ENCODE measurements at regions not wholly inside any gene's neighbourhood (a gene's known extent, or its start where the extent isn't known, plus 50 kb on each side); places are given as distances from the start of the nearest gene placed in this dataset.
"Not testable (repeated sequence)": the region's sequence is repeated elsewhere in the genome, so short reads cannot be mapped to it uniquely, and the experiment has no call there.

DNA sequence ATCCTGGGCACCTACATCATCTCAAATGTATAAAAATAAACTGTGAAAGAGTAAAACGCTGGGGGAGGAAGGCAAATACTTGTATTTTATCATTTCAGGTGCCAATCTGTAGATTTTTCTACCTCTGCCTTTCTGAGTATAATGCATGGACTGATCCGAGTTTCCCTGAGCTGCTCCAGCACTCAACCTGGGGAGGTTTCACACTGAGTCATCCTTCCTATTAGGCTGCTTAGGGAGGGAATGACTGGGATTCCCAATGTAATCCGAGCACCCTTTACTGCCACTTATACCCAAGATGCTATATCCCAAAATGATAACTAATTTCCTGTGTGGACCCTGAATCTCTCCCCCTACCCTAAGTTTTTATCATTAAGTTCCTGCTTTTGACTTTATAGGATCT is 126.6 kb downstream of the HNRNPD start:
- no peak for DNase-seq

DNA sequence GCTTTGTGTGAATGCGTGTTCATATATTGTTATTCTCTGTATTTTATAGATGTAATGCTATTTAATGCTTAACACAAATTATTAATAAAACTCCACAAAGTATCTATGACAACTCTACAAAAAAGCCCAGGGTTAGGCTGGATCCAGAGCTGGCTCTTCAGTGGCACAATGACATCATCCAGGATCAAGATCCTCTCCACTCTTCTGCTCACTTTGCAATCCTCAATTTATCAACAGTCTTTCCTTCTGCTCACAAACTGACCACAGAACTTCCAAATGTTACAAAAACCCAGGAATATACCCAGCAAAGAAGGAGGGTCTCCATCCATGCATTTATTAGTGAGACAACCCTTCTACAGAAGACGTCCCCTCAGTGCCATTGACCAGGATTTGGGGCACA is 132.3 kb downstream of the HNRNPD start:
- no peak for DNase-seq

DNA sequence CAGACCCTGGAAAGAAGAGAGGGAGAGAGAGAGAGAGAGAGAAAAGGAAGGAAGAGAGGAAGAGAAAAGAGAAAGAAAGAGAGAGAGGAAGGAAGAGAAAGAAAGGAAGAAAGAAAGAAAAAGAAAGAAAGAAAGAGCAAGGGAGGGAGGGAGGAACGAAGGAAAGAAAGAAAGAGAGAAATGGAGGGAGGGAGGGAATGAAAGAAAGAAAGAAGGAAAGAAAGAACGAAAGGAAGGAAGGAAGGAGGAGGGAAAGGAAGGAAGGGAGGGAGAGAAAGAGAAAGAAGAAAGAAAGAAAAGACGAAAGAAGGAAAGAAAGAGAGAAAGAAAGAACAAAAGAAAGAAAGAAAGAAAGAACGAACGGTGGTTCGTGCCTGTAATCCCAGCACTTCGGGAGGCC is 133.4 kb downstream of the HNRNPD start:
- no peak for DNase-seq

GRCh38 chr4:82237142-82237541 is 136.6 kb downstream of the HNRNPD start:
- not testable (repeated sequence) for DNase-seq

GRCh38 chr4:82235346-82235745 is 138.4 kb downstream of the HNRNPD start:
- DNase-seq = no peak

GRCh38 chr4:82232891-82233290 is 140.9 kb downstream of the HNRNPD start:
- no peak for DNase-seq

- no peak for DNase-seq
These were observed 142.0 kb downstream of the HNRNPD start for GRCh38 chr4:82231806-82232205.

GRCh38 chr4:82230306-82230705 is 143.5 kb downstream of the HNRNPD start:
- no peak for DNase-seq

- DNase-seq = no peak
These were observed 148.8 kb downstream of the HNRNPD start for GRCh38 chr4:82225030-82225429.

- peak; percentile 5 for DNase-seq
These were observed 150.1 kb downstream of the HNRNPD start for GRCh38 chr4:82223715-82224114.

DNA sequence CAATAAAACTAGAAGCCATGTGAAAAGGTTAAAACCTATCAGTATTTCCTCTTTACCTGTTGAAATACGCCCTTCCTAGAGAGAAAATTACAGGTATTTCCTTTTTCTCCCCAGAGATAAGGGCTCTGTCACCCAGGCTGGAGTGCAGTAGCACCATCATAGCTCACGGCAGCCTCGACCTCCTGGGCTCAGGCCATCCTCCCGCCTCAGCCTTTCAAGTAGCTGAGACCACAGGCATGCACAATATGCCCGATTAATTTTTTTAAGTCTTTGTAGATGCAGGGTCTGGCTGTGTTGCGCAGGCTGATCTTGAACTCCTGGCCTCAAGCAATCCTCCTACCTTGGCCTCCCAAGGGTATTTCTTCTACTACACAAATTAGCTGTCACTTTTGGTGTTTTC is 154.4 kb downstream of the HNRNPD start:
- DNase-seq = no peak

GRCh38 chr4:82217986-82218715 is 155.6 kb downstream of the HNRNPD start:
- peak; percentile 3 for DNase-seq

DNA sequence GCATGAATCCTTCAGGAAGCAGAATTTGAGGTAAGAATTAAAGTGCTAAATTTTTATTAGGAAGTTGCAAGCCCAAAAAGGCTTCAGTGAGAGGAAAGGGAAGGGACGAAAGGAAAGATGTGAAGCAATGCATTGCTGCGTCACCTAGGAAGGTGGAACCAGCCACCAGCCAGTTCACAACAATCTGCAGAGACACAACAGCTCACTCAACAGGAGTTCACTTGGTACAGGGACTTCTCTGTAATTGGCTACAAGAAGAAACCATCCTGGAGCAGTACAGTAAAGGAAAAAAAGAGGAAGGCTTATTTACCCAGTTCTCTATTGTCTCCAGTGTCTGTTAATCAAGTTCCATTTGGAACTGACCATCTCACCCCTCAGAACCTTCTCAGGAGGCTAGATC is 157.6 kb downstream of the HNRNPD start:
- DNase-seq = no peak

GRCh38 chr4:82215800-82216199 is 158.0 kb downstream of the HNRNPD start:
- no peak for DNase-seq

DNA sequence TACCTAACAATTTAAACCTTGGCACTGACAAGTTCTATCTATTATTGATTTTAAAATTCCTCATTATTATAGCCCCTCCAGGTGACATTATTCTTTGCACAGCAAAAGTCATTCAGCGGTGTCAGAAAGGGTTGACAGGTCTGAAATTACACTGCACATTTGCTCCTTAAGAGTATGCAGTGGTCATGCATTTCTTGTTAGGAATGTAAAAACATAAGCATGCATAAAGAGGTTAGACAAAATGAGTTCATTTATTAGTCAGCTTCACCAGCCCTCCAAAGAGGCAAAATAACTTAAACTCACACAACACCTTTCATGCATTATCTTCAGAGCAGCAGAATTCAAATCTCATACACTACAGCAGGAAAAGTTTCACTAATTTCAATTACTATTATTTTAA is 158.8 kb downstream of the HNRNPD start:
- DNase-seq = no peak

- DNase-seq = no peak
These were observed 160.0 kb downstream of the HNRNPD start for GRCh38 chr4:82213485-82214417.

- peak; percentile 38 for DNase-seq
These were observed 171.8 kb downstream of the HNRNPD start for GRCh38 chr4:82201805-82202641.

DNA sequence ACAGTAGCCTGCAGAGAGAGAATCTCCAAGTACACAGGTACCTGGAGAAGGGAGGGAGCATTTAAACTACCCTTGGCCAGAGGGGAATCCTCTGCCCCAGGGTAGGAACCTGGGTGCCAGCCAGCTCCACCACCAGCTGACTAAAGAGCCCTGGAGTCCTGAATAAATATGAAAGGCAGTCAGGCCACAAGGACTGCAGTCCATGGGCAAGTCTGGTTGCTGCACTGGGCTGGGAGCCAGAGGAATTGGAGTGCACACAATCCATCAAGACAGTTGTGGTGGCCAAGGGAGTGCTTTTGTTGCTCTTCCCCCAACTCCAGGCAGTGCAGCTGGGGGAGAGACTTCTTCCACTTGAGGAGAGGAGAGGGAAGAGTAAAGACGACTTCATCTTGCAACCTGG is 172.5 kb downstream of the HNRNPD start:
- DNase-seq = no peak

DNA sequence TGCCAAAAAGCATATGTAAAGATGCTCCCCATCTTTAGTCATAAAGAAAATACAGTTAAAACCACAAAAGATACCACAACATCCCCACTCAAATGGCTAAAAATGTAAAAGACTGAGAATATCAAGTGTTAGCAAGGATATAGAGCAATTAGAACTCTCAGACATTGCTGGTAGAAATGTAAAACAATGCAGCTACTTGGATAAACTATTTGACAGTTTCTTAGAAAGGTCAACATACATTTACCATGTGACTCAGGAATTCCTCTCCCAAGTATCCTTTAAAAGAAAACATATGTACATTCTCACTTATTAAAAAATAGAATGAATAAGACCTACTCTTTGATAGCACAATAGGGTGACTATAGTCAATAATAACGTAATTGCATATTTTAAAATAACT is 173.7 kb downstream of the HNRNPD start:
- DNase-seq = no peak

GRCh38 chr4:82194329-82194728 is 179.5 kb downstream of the HNRNPD start:
- no peak for DNase-seq

GRCh38 chr4:82192017-82192673 is 181.6 kb downstream of the HNRNPD start:
- no peak for DNase-seq

GRCh38 chr4:82181789-82182188 is 192.0 kb downstream of the HNRNPD start:
- no peak for DNase-seq

DNA sequence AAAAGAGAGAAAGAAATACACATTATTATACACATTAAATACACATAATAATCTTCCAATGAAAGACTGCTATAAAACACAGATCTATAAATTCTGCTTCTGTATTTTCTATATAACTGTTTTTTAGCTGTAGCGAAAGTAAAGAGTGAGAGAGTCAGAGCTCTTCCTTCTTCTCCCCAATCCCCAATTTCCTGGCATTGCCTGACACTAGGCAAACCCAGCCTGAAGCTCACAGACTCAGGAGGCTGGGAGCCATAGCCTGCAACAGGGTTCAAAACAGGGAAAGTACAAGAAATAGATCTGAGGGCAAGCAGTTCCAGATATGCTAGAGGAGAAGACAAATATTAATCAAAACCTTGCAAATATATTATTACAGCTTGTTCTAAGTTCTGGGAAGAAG is 201.6 kb downstream of the HNRNPD start:
- DNase-seq = no peak

Data from RPMI8226 (cell line).